MM.1S (cell line): ENCODE measurements at regions not wholly inside any gene's neighbourhood (a gene's known extent, or its start where the extent isn't known, plus 50 kb on each side); places are given as distances from the start of the nearest gene placed in this dataset.

Source experiments
- DNase-seq: peaks from one replicate; pipeline ENCODE4 v3.0.0-alpha.2; 2015
- H2AFZ ChIP-seq: fragments of 300-600 bp; sonication (generic); 2 replicates; pipeline ENCODE4 v1.6.0; 2016; ENCODE audit warnings: antibody characterized with exemption, low read length
- H3F3A ChIP-seq: fragments of 300-600 bp; sonication (generic); 2 replicates; pipeline ENCODE4 v1.6.1; 2016; ENCODE audit warnings: mild to moderate bottlenecking, antibody characterized with exemption, low read length, moderate library complexity, mixed read lengths; ENCODE audit not compliant: insufficient read depth
- H3K27ac ChIP-seq: fragments of 300-600 bp; sonication (generic); 2 replicates; pipeline ENCODE4 v1.5.1; 2016; ENCODE audit warnings: mild to moderate bottlenecking, low read length
- H3K27me3 ChIP-seq: fragments of 300-600 bp; sonication (generic); replicated peaks from 2 replicates; pipeline ENCODE4 v1.6.0; 2016; ENCODE audit warnings: low read length; ENCODE audit not compliant: insufficient read depth
- H3K36me3 ChIP-seq: fragments of 300-600 bp; sonication (generic); replicated peaks from 2 replicates; pipeline ENCODE4 v1.6.1; 2016; ENCODE audit warnings: mild to moderate bottlenecking, low read length, mixed read lengths; ENCODE audit not compliant: insufficient read depth
- H3K4me1 ChIP-seq: fragments of 300-600 bp; sonication (generic); 2 replicates; pipeline ENCODE4 v1.6.1; 2016; ENCODE audit warnings: low read length, mixed read lengths
- H3K4me2 ChIP-seq: fragments of 300-600 bp; sonication (generic); 2 replicates; pipeline ENCODE4 v1.6.0; 2016; ENCODE audit warnings: low read depth, low read length
- H3K4me3 ChIP-seq: fragments of 300-600 bp; sonication (generic); 2 replicates; pipeline ENCODE4 v1.5.1; 2016; ENCODE audit warnings: low read length, mixed read lengths
- H3K79me2 ChIP-seq: fragments of 300-600 bp; sonication (generic); 2 replicates; pipeline ENCODE4 v1.6.1; 2016; ENCODE audit warnings: mixed run types, low read length, mixed read lengths
- H3K9ac ChIP-seq: fragments of 300-600 bp; sonication (generic); 2 replicates; pipeline ENCODE4 v1.6.1; 2016; ENCODE audit warnings: low read length, mixed read lengths
- H3K9me2 ChIP-seq: fragments of 300-600 bp; sonication (generic); replicated peaks from 2 replicates; pipeline ENCODE4 v1.6.1; 2016; ENCODE audit warnings: mild to moderate bottlenecking, low read length, mixed read lengths; ENCODE audit not compliant: insufficient read depth
- H3K9me3 ChIP-seq: fragments of 300-600 bp; sonication (generic); replicated peaks from 2 replicates; pipeline ENCODE4 v1.6.1; 2016; ENCODE audit warnings: mild to moderate bottlenecking, low read length, mixed read lengths; ENCODE audit not compliant: insufficient read depth
- H4K20me1 ChIP-seq: fragments of 300-600 bp; sonication (generic); 2 replicates; pipeline ENCODE4 v1.6.1; 2016; ENCODE audit warnings: mild to moderate bottlenecking, low read length, moderate library complexity, mixed read lengths; ENCODE audit not compliant: insufficient read depth
- CTCF ChIP-seq: fragments of 300-600 bp; sonication (generic); IDR thresholded peaks from 2 replicates; pipeline ENCODE4 v1.5.1; 2016; ENCODE audit warnings: antibody characterized with exemption, low read length, mixed read lengths
- EZH2 ChIP-seq: fragments of 300-600 bp; sonication (generic); optimal IDR thresholded peaks from 2 replicates; pipeline ENCODE3; 2017; ENCODE audit warnings: low read depth, mild to moderate bottlenecking, antibody characterized with exemption, low read length, mixed read lengths
- EZH2phosphoT487 ChIP-seq: fragments of 300-600 bp; sonication (generic); IDR thresholded peaks from 2 replicates; pipeline ENCODE4 v1.6.1; 2018; ENCODE audit warnings: antibody characterized with exemption, low read length

- Histone ChIP-seq H3K9ac (no peak overlapping the region), H3K9me2 (no peaks in the 10 kb centered on the region), H2AFZ (no peak overlapping the region), H4K20me1 (no peaks in the 10 kb centered on the region), H3K4me2 (no peak overlapping the region), H3F3A (no peaks in the 10 kb centered on the region), H3K79me2 (no peaks in the 10 kb centered on the region), H3K27me3 (no peaks in the 10 kb centered on the region), H3K4me3 (no peak overlapping the region), H3K4me1 (no peaks in the 10 kb centered on the region), H3K27ac (no peak overlapping the region), H3K9me3 (no peaks in the 10 kb centered on the region), H3K36me3 (no peaks in the 10 kb centered on the region)
- TF ChIP-seq CTCF (no peak), EZH2phosphoT487 (no peak), EZH2 (no peak)
- DNase-seq, result no peak
Measured at GRCh38 chr1:244324176-244324883, 127.4 kb downstream of the ADSS2 start.

GRCh38 chr1:244325056-244325758 lies 126.5 kb downstream of the ADSS2 start:
- H3K27me3 ChIP-seq, result no peaks in the 10 kb centered on the region
- no peaks in the 10 kb centered on the region for H3K4me1 ChIP-seq
- H3K4me2 ChIP-seq, result no peak overlapping the region
- no peak for TF ChIP-seq EZH2phosphoT487
- no peak for TF ChIP-seq EZH2
- no peak for TF ChIP-seq CTCF
- H4K20me1 ChIP-seq, result no peaks in the 10 kb centered on the region
- H3K79me2 ChIP-seq, result no peaks in the 10 kb centered on the region
- no peak overlapping the region for H3K27ac ChIP-seq
- H3F3A ChIP-seq, result no peaks in the 10 kb centered on the region
- H3K4me3 ChIP-seq, result no peak overlapping the region
- no peak overlapping the region for H3K9ac ChIP-seq
- no peak overlapping the region for H2AFZ ChIP-seq
- no peaks in the 10 kb centered on the region for H3K9me3 ChIP-seq
- H3K9me2 ChIP-seq, result no peaks in the 10 kb centered on the region
- no peaks in the 10 kb centered on the region for H3K36me3 ChIP-seq
- no peak for DNase-seq

GRCh38 chr1:244326757-244327156 lies 125.0 kb downstream of the ADSS2 start:
- H3F3A ChIP-seq, result no peaks in the 10 kb centered on the region
- H3K36me3 ChIP-seq, result no peaks in the 10 kb centered on the region
- H3K79me2 ChIP-seq, result no peaks in the 10 kb centered on the region
- no peak overlapping the region for H3K4me2 ChIP-seq
- no peaks in the 10 kb centered on the region for H4K20me1 ChIP-seq
- TF ChIP-seq CTCF, result no peak
- no peak for TF ChIP-seq EZH2
- no peak for TF ChIP-seq EZH2phosphoT487
- no peak overlapping the region for H3K27ac ChIP-seq
- H3K27me3 ChIP-seq, result no peaks in the 10 kb centered on the region
- no peak overlapping the region for H3K9ac ChIP-seq
- H3K9me2 ChIP-seq, result no peaks in the 10 kb centered on the region
- H3K4me1 ChIP-seq, result no peaks in the 10 kb centered on the region
- DNase-seq, result no peak
- H3K9me3 ChIP-seq, result no peaks in the 10 kb centered on the region
- no peak overlapping the region for H3K4me3 ChIP-seq
- H2AFZ ChIP-seq, result no peak overlapping the region
